ENCODE measurements at regions not wholly inside any gene's neighbourhood (a gene's known extent, or its start where the extent isn't known, plus 50 kb on each side); places are given as distances from the start of the nearest gene placed in this dataset.

DNA sequence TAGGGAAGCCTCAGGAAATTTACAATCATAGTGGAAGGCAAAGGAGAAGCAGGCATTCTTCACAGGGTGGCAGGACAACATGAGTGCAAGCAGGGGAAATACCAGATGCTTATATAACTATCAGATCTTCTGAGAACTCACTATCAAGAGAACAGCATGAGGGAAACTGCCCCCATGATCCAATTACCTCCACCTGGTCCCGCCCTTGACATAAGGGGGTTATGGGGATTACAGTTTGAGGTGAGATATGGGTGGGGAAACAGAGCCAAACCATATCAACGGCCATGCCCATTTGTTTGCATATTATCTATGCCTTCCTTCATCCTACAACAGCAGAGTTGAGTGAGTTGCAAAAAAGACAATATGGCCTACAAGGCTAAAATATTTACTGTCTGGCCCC lies 140.2 kb upstream of the CCDC196 start:
- H3K4me3 ChIP-seq (ENCODE audit: low read depth, low read length), result no peak overlapping the region
- TF ChIP-seq, protein P1, sequence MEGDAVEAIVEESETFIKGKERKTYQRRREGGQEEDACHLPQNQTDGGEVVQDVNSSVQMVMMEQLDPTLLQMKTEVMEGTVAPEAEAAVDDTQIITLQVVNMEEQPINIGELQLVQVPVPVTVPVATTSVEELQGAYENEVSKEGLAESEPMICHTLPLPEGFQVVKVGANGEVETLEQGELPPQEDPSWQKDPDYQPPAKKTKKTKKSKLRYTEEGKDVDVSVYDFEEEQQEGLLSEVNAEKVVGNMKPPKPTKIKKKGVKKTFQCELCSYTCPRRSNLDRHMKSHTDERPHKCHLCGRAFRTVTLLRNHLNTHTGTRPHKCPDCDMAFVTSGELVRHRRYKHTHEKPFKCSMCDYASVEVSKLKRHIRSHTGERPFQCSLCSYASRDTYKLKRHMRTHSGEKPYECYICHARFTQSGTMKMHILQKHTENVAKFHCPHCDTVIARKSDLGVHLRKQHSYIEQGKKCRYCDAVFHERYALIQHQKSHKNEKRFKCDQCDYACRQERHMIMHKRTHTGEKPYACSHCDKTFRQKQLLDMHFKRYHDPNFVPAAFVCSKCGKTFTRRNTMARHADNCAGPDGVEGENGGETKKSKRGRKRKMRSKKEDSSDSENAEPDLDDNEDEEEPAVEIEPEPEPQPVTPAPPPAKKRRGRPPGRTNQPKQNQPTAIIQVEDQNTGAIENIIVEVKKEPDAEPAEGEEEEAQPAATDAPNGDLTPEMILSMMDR (IDR thresholded peaks at IDR 0.05; ENCODE audit: insufficient read depth, low read length), result no peak
- no peak for DNase-seq (ENCODE audit: low read depth)

DNA sequence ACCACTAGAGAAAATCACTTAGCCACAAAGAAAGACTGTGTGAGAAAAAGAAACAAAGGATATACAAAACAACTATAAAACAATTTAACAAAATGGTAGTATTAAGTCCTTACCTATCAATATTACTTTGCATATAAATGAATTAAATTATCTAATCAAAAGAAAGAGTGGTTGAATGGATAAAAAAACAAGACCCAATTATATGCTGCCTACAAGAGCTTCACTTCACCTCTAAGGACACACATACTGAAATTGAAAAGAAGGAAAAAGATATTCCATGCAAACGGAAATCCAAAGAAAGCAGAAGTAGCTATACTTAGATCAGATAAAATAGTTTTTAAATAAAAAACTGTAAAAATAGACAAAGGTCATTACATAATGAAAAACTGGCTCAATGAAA lies 134.9 kb upstream of the CCDC196 start:
- DNase-seq (ENCODE audit: low read depth), result no peak

DNA sequence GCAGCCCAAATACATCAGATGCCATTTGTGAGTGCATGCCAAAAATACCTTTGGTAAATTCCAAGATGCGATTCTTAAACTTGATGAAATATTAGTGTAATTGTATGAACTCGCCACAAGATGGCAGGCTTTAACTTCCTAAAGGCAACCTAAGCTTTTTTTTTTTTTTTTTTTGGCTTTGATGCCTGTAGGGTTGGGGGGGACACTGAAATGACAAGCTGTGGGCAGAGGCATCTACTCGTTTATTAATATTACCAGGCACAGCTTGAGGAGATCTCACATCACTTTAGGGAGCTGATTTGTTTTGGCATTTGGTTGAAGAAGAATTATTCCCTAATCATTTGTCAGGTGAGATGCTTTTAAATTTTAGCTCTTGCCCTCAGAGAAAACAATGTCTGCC lies 126.7 kb upstream of the CCDC196 start:
- TF ChIP-seq, protein P1 (IDR thresholded peaks at IDR 0.05; ENCODE audit: insufficient read depth, low read length), result peak; percentile 50
- H3K4me3 ChIP-seq (ENCODE audit: low read depth, low read length), result no peak overlapping the region
- DNase-seq (ENCODE audit: low read depth), result peak; percentile 81

More for the DNA sequence above, 134.9 kb upstream of the CCDC196 start:
- no peak overlapping the region for H3K4me3 ChIP-seq (ENCODE audit: low read depth, low read length)
- TF ChIP-seq, protein P1 (IDR thresholded peaks at IDR 0.05; ENCODE audit: insufficient read depth, low read length), result no peak

DNA sequence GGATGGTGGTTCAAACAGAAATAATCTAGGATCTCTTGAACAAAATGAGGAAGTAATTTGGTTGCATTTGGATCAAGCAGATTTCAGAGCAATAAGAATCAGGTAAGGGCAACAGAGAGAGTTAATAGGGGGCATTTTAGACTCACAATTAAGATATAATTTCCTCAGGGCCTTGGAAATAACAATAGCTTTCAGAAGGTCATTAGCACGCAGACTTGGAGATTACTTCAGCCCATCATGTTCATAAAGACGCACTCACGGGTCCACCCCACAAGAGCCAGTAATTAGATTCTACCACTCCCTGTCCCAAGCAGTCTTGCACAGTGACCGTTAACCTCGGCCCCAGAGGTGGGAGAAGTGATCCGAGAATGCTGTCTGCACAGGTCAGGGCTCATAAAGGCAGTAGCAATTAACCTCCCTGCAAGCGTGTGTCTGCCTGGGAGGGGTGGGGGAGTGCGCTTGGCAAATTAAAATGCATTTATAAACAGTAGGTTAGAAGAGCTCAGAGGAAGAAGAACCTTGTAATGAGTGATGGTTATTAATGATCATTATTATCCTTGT lies 125.7 kb upstream of the CCDC196 start:
- H3K4me3 ChIP-seq (ENCODE audit: low read depth, low read length), result no peak overlapping the region
- DNase-seq (ENCODE audit: low read depth), result no peak
- TF ChIP-seq, protein P1 (IDR thresholded peaks at IDR 0.05; ENCODE audit: insufficient read depth, low read length), result no peak

DNA sequence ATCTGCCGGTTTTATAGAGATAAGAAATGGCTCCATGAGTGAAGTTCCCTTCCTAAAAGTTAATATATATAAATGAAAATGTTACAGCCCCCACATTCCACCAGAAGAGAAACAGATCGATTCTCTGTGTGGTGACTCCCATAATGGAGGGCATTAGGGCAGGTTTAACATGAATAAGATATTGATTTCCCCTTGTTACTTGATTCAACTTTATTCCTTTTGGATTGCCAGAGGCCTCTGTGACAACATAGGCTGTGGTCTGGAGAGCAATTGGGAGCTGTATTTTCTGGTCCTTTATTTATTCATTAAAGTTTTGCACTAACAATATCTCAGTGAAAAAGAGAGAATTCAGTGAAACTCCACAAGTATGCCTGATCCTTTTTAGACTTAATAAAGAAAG lies 125.2 kb upstream of the CCDC196 start:
- TF ChIP-seq, protein P1 (IDR thresholded peaks at IDR 0.05; ENCODE audit: insufficient read depth, low read length), result no peak
- no peak overlapping the region for H3K4me3 ChIP-seq (ENCODE audit: low read depth, low read length)
- DNase-seq (ENCODE audit: low read depth), result no peak

DNA sequence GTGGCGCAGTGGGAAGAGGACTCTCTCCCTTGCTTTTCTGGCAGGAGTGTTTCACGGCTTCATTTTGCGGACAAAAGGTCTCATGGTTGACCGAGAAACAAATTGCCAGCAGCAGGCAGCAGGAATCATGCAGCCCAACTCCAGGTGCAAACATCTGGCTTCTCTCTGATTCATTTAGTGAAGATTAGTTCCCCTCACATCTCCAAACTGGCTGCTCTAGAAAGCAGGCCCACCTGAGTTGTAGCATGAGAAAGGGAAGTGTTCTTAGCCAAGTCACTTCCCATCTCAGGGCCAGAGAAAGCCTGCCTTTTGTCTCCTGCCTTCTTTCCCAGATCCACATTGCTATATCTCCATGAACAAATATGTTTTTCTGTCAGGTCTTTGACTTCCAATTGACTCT lies 120.8 kb upstream of the CCDC196 start:
- no peak for DNase-seq (ENCODE audit: low read depth)
- H3K4me3 ChIP-seq (ENCODE audit: low read depth, low read length), result no peak overlapping the region
- TF ChIP-seq, protein P1 (IDR thresholded peaks at IDR 0.05; ENCODE audit: insufficient read depth, low read length), result no peak

DNA sequence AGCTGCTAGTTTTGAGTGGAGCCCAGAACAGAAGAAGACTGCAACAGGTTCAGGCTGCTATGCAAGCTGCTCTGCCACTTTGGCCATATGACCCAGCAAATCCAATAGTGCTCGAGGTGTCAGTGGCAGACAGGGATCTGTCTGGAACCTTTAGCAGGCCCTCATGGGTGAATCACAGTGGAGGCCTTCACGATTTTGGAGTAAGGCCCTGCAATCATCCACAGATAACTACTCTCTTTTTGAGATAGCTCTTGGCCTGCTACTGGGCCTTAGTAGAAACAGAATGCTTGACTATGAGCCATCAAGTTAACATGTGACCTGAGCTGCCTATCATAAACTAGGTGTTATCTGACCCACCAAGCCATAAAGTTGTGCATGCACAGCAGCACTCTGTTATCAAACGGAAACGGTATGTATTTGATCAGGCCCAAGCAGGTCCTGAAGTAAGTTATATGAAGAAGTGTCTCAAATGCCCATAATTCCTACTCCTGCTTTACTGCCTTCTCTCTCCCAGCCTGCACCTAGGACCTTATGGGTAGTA lies 116.9 kb upstream of the CCDC196 start:
- no peak overlapping the region for H3K4me3 ChIP-seq (ENCODE audit: low read depth, low read length)
- TF ChIP-seq, protein P1 (IDR thresholded peaks at IDR 0.05; ENCODE audit: insufficient read depth, low read length), result no peak
- no peak for DNase-seq (ENCODE audit: low read depth)

All from fibroblast of the aortic adventitia (primary cell).